HG02973 (cell line): ENCODE measurements at regions not wholly inside any gene's neighbourhood (a gene's known extent, or its start where the extent isn't known, plus 50 kb on each side); places are given as distances from the start of the nearest gene placed in this dataset.
"Not testable (repeated sequence)": the region's sequence is repeated elsewhere in the genome, so short reads cannot be mapped to it uniquely, and the experiment has no call there.

Source experiments
- ATAC-seq: cut with Tn5 transposase; IDR thresholded peaks from one replicate; pipeline ENCODE4 v1.9.1; 2021; ENCODE audit warnings: moderate library complexity; ENCODE audit not compliant: unreplicated experiment

GRCh38 chr1:82152356-82153271, 351.9 kb downstream of the ADGRL2 start:
- ATAC-seq = peak; percentile 58

- ATAC-seq = no peak
These were observed 344.9 kb downstream of the ADGRL2 start for GRCh38 chr1:82145656-82146055.

GRCh38 chr1:82143108-82143833, 342.5 kb downstream of the ADGRL2 start:
- no peak for ATAC-seq

- no peak for ATAC-seq
These were observed 340.7 kb downstream of the ADGRL2 start for GRCh38 chr1:82141390-82141789.

- ATAC-seq = no peak
These were observed 339.2 kb downstream of the ADGRL2 start for GRCh38 chr1:82139751-82140468.

GRCh38 chr1:82136351-82136750, 335.6 kb downstream of the ADGRL2 start:
- ATAC-seq = not testable (repeated sequence)

- no peak for ATAC-seq
These were observed 325.1 kb downstream of the ADGRL2 start for GRCh38 chr1:82125866-82126265.

- no peak for ATAC-seq
These were observed 324.4 kb downstream of the ADGRL2 start for GRCh38 chr1:82125119-82125518.

- no peak for ATAC-seq
These were observed 320.7 kb downstream of the ADGRL2 start for GRCh38 chr1:82121421-82121820.

- ATAC-seq = no peak
These were observed 315.4 kb downstream of the ADGRL2 start for GRCh38 chr1:82116105-82116504.

GRCh38 chr1:82114887-82115286, 314.2 kb downstream of the ADGRL2 start:
- ATAC-seq = no peak

- ATAC-seq = no peak
These were observed 309.9 kb downstream of the ADGRL2 start for GRCh38 chr1:82110366-82111254.

GRCh38 chr1:82108843-82109242, 308.1 kb downstream of the ADGRL2 start:
- ATAC-seq = no peak

GRCh38 chr1:82106672-82107071, 305.9 kb downstream of the ADGRL2 start:
- ATAC-seq = no peak

GRCh38 chr1:82099170-82099569, 298.4 kb downstream of the ADGRL2 start:
- no peak for ATAC-seq

- ATAC-seq = no peak
These were observed 293.4 kb downstream of the ADGRL2 start for GRCh38 chr1:82094136-82094535.

- no peak for ATAC-seq
These were observed 291.0 kb downstream of the ADGRL2 start for GRCh38 chr1:82091729-82092128.

- ATAC-seq = no peak
These were observed 290.5 kb downstream of the ADGRL2 start for GRCh38 chr1:82091265-82091664.

GRCh38 chr1:82090104-82090503, 289.4 kb downstream of the ADGRL2 start:
- no peak for ATAC-seq

- ATAC-seq = no peak
These were observed 286.0 kb downstream of the ADGRL2 start for GRCh38 chr1:82086739-82087138.
